ENCODE measurements at regions not wholly inside any gene's neighbourhood (a gene's known extent, or its start where the extent isn't known, plus 50 kb on each side); places are given as distances from the start of the nearest gene placed in this dataset.
"Not testable (repeated sequence)": the region's sequence is repeated elsewhere in the genome, so short reads cannot be mapped to it uniquely, and the experiment has no call there.

- DNase-seq (ENCODE audit: low read depth): no peak
Measured at GRCh38 chr14:25699981-25700380, 650.0 kb upstream of the STXBP6 start.

DNA sequence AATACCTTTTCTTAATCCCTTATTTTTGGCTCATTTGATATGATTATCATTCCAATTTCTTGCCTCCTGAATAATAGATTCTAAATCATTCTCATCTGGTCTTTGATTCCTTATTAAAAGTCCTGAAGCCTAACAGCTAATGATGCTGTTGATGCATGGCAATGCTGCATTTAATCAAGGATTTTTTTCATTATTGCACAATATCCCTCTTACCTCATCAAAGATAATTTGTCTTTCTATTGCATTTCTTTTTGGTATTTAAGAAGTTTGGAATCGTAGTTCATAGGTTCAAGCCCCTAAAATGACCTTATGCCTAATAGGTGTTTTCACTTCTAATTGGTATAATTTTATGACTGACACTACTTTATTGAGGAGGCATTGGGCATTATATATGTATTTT, 648.2 kb upstream of the STXBP6 start:
- DNase-seq (ENCODE audit: low read depth): no peak

DNA sequence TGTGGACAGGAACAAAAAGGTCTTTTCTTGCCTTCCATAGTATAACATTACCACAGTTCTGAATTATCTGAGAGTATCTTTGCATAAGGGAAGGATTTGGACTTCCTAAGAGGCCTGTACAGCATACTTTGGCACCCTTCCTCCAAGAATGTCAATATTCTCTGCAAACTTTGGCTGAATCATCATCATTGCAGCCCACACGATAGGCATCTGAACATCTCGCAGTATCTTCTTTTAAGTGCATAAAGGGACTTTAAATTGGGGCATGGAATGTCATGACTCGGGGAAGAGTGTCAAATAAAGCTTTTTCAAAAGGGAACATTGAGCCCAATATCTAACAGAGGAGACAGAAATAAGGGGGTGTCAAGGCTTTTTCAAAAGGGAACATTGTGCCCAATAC, 646.2 kb upstream of the STXBP6 start:
- DNase-seq (ENCODE audit: low read depth): no peak

- no peak for DNase-seq (ENCODE audit: low read depth)
Measured at GRCh38 chr14:25685004-25685403, 635.1 kb upstream of the STXBP6 start.

GRCh38 chr14:25680934-25681333, 631.0 kb upstream of the STXBP6 start:
- no peak for DNase-seq (ENCODE audit: low read depth)

DNA sequence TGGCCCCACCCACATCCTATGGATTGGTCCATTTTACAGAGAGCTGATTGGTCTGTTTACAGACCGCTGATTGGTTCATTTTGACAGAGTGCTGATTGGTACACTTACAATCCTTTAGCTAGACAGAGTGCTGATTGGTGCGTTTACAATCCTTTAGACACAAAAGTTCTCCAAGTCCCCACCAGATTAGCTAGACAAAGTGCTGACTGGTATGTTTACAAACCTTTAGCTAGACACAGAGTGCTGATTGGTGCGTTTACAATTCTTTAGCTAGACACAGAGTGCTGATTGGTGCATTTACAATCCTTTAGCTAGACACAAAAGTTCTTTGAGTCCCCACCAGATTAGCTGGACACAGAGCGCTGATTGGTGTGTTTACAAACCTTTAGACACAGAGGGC, 630.6 kb upstream of the STXBP6 start:
- DNase-seq (ENCODE audit: low read depth): not testable (repeated sequence)

- DNase-seq (ENCODE audit: low read depth): no peak
Measured at GRCh38 chr14:25677111-25677510, 627.2 kb upstream of the STXBP6 start.

- no peak for DNase-seq (ENCODE audit: low read depth)
Measured at GRCh38 chr14:25667387-25667786, 617.4 kb upstream of the STXBP6 start.

GRCh38 chr14:25666877-25667276, 616.9 kb upstream of the STXBP6 start:
- no peak for DNase-seq (ENCODE audit: low read depth)

- DNase-seq (ENCODE audit: low read depth): no peak
Measured at GRCh38 chr14:25658988-25659387, 609.0 kb upstream of the STXBP6 start.

DNA sequence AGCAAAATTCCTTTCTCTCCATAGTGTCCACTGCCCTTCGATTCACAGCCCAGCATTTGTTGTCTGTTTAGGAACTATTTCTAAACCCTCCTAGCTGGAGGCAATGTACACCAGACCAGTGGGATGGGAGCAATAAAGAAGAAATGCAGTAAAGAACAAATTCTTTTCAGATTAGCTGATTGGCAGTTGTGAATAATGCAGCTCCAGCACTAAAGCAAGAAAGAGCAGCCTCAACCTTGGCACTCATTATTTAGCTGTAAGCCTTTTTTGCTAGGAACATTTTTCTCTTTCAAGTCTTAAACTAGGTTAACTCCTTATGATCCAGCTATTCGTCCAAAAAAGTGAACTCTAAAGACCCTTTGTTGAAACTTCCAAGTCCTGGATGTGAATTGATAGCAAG, 580.5 kb upstream of the STXBP6 start:
- no peak for DNase-seq (ENCODE audit: low read depth)

DNA sequence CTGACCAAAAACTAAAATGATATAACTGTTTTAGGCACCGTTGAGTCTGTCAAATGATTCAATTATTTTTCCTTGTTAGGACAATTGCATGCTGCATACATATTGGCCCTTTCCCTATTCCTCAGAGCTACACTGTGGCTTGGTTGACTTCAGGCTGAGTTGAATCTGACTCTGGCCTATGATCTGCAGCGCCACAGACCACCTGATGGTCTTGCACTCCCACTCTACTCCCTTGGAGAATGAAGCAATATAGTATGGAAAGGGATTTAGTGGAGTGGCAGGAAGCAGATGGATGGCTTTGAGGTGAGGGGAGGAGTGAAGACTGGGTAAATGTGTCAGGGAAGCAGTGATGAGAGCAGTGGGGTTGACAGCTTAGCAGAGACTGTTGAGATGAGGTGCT, 579.0 kb upstream of the STXBP6 start:
- DNase-seq (ENCODE audit: low read depth): no peak

DNA sequence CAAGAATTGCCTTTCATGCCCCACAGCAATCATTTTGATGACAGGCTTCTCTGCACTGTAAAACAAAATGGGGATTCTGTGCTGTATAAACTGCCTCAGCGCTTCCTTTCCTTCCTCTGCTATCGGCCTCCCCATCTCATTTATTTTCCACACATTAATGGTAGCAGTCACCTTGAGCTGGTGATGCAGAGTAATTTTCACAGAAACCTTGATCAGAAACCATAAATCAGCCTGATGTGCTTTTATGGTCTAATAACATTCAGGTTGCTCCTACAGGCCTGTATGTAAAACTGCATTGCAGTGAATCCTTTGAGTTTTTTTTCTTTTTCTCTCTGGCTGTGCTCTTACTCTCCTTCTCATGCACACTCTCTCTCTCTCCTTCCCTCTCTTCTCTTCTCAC, 578.4 kb upstream of the STXBP6 start:
- no peak for DNase-seq (ENCODE audit: low read depth)

GRCh38 chr14:25626986-25627385, 577.0 kb upstream of the STXBP6 start:
- DNase-seq (ENCODE audit: low read depth): no peak

GRCh38 chr14:25622763-25623162, 572.8 kb upstream of the STXBP6 start:
- DNase-seq (ENCODE audit: low read depth): no peak

DNA sequence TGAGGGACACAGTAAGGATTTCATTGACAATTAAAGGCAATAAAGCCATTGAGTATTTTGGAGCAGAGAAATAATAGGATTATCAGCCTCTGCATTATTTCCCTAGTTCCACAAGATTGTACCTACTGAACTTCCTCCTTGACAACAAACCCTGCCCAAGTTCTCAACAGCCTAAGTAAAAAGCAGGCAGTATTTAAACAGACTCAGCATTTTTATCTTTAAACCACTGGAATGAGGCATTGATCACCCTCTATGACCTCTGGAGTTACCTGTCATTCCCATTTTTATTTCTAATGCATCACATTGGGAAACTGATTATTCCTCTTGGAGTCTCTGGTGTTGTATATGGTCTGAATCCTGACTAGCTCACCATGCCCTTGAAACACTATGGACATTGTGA, 570.6 kb upstream of the STXBP6 start:
- no peak for DNase-seq (ENCODE audit: low read depth)

DNA sequence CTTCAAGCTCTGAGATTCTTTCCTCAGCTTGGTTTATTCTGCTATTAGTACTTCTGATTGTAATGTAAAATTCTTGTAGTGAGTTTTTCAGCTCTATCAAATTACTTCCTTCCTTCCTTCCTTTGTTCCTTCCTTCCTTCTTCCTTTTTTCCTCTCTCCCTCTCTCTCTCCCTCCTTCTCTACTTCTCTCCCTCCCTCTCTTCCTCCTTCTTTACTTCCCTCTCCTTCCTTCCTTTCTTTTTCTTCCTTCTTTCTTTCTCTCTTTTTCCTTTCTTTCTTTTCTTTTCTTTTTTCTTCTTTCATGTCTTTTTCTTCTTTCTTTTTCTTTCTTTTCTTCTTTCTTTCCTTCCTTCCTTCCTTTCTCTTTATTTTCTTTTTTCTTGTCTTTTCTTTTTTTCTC, 565.2 kb upstream of the STXBP6 start:
- DNase-seq (ENCODE audit: low read depth): no peak

GRCh38 chr14:25607192-25607591, 557.2 kb upstream of the STXBP6 start:
- DNase-seq (ENCODE audit: low read depth): no peak

DNA sequence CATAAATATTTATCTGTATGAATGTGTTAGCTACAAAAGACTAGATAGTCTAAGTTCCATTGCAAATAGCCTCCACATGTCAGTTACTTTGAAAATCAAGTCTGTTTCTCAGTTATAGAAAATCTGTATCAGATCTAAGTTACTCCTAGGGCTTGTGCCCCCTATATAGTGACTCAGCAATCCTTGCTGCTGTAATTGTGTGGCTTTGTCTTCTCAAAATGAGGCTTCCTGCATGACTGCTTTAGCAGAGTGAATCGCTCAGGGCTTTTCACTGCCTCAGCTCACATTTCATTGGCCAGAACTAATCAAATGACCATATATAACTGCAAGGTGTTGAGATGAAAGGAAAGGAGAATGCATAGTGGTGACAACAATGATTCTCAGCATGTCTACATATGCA, 552.2 kb upstream of the STXBP6 start:
- no peak for DNase-seq (ENCODE audit: low read depth)

DNA sequence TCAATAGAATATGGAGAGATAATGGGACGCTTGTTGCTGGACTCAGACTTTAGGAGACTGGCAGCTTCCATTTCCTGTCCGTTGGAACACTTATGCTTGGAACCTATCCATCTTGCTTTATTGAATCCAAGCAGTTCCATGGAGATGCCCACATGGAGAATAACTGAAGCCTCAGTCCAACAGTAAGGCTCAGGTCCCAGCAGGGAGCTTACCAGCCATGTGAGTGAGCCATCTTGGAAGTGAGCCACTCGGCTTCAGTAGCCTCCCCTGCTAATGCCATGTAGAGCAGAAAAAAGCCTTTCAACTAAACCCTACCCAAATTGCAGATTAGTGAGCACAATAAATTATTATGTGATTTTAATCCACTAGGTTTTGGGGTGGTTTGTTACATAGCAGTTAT, 538.8 kb upstream of the STXBP6 start:
- no peak for DNase-seq (ENCODE audit: low read depth)

DNA sequence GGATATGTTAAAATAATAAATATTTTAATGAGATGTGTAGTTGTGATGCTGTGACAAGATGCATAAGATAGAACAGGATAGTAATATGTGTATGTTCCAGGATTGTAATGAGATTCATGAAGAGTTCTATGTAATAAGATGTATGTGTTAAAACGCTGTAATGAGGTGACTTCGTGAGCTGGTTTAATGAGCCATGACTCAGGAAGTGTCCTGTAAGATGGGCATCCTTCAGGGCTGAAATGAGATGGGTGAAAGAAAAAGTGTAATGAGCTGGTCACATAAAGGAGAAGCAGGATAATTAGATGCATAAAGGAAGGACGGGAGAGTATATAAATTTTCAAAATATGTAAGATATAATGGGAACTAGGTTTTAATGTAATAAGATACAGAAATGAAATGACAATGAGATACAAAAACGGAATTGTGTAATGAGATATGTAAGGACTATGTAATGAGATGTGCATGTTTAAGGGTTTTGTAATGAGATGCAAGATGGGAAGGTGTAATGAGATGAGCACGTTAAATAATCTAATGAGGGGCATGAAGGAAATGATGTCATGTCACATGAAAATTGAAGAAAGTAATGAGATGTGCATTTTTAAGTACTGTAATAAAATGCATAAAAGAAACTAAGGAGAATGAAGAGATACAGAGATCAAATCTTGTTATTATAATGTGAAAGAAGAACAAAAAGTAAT, 524.8 kb upstream of the STXBP6 start:
- no peak for DNase-seq (ENCODE audit: low read depth)

DNA sequence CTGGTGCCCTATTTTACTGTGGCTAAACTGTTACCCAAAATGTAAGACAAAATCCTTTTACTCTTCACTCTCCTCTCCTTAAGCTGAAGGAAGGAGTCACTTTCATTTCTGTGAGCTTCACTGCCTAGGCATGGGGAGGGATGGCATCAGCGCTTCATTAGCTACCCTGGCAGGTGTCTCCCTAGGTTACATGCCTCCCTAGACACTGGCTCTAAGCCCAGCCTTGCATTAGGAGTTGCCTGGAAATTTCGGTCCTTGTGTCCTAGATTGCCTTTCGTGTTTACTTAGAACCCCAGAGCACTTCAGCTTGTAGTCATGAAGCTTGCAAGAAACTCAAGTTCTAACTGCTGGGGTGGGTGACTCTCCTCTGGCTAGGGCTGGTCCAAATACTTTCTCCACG, 520.5 kb upstream of the STXBP6 start:
- no peak for DNase-seq (ENCODE audit: low read depth)

DNA sequence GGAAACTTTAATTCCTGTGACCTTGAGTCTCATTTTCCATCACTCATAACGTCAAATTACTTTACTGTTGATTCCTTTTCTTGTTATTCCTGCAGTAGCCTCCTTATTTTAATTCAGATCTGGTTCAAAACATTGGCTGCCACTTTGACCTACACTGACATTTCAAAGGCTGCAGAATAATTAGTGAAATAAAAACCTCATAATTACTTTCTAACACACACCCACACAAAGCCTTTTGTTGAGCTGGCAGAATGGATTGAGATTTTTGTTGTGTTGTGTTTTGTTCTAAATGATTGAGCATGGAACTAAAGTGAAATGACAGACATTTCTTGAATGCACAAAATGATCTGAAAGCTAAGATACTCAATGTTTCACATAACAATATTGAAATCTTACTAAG, 507.5 kb upstream of the STXBP6 start:
- no peak for DNase-seq (ENCODE audit: low read depth)

- DNase-seq (ENCODE audit: low read depth): no peak
Measured at GRCh38 chr14:25552826-25553225, 502.9 kb upstream of the STXBP6 start.

All from RPMI7951 (cell line).